ENCODE measurements at regions not wholly inside any gene's neighbourhood (a gene's known extent, or its start where the extent isn't known, plus 50 kb on each side); places are given as distances from the start of the nearest gene placed in this dataset.

GRCh38 chr3:88618021-88618645 lies 468.4 kb downstream of the C3orf38 start:
- TF ChIP-seq CTCF (IDR thresholded peaks at IDR 0.05; ENCODE audit: low read length) (no peak), EZH2 (IDR thresholded peaks at IDR 0.05; ENCODE audit: borderline replicate concordance, low read length) (no peak)

Data from OCI-LY1 (cell line).